NCI-H526 (cell line): ENCODE measurements at regions not wholly inside any gene's neighbourhood (a gene's known extent, or its start where the extent isn't known, plus 50 kb on each side); places are given as distances from the start of the nearest gene placed in this dataset.

Experiments
- DNase-seq, 2 experiments: peaks; one replicate each; lab custom pipeline; 2025; lab: John Stamatoyannopoulos, UW

DNA sequence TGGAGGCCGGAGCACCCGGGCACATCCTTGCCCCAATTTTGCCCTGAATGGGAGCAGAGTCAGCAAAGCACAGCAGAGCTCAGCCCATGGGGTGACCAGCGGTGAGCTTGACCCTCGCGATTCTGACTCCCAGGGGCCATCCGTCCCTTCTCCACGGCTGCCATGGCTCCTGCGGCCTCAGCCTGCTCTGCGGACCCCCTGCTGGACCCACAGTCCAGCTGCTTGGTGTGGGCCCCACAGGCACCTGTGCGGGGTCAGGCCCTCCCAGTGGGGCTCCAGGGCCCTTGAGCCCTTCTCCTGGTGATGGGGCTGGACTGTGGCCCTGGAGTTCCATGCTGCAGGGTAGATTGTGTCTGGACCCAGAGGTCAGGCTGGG, 144.2 kb downstream of the ENGASE start:
- no peak for DNase-seq

- no peak for DNase-seq
These were observed 143.7 kb downstream of the ENGASE start for GRCh38 chr17:79218175-79218824.

GRCh38 chr17:79217473-79218135, 143.0 kb downstream of the ENGASE start:
- DNase-seq = no peak

DNA sequence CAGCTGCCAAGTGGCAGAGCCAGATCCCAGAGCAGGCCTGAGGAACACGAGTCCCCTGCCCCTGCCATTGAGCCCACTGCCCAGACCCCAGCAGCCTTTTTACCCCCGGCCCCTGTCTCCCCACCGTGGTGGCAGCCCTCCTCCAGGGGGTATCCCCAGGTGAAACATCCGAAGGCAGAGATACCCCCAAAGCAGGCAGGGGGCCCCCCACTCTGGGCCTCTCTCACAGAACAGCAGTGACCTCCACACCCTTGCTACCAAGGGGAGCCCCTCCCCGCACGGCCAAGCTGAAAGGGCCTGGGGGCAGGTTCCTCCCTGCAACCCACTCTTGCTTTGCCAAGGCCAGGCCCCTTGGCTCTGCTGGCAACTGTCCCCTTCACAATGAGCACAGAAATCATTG, 142.2 kb downstream of the ENGASE start:
- no peak for DNase-seq

GRCh38 chr17:79216391-79216790, 141.8 kb downstream of the ENGASE start:
- DNase-seq = no peak

GRCh38 chr17:79215631-79216030, 141.0 kb downstream of the ENGASE start:
- DNase-seq = no peak

DNA sequence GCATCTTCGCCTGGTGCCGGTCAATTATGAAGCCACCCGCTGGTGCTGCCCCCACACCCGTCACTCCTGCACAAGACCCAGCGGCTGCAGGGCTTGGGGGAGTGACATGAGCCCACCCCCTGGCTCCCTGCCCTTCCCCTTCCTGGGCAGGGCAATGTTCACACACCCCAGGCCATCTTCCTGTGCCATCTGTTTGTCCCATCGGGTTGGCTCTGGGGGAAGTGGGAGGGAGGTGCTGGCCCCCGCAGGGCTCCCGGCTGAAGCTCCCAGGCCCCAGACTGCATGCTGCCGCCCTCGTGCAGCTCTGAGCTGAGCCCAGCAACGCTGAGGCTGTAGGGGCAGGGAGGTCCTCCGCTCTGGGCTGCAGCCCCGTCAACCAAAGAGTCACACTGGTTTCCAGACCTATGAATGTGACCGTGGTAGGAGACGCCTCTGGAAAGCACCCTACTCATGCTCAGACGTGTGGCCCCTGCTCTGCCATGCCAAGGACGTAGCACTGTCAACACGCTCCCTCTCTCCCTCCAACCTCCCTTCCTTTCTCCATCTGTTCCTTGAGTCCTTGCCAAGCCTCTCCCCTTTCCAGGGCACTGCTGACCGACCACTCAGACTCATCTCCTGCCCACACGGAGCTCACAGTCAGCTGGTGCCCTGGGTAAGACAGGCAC, 140.4 kb downstream of the ENGASE start:
- no peak for DNase-seq

GRCh38 chr17:79214459-79214858, 139.8 kb downstream of the ENGASE start:
- DNase-seq = no peak

DNA sequence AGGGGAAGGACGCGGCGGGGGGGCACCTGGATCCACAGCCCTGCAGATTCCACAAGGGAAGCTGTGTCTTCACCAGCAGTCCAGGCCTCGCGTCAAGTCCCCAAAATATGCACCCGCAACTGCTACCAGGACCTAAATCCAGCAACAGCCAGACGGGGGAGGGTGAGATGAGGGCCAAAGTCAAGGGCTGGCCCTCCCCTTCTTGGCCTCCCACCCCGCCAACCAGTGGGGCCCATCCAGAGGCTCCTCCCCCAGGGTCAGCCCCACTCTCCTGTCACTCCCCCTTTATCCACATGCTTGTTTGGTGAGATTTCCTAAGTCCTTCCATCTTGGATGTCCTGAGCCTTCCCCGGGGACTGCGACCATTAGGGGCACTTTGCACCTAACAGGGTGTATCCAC, 138.7 kb downstream of the ENGASE start:
- no peak for DNase-seq

- no peak for DNase-seq
These were observed 137.8 kb downstream of the ENGASE start for GRCh38 chr17:79212149-79213087.

DNA sequence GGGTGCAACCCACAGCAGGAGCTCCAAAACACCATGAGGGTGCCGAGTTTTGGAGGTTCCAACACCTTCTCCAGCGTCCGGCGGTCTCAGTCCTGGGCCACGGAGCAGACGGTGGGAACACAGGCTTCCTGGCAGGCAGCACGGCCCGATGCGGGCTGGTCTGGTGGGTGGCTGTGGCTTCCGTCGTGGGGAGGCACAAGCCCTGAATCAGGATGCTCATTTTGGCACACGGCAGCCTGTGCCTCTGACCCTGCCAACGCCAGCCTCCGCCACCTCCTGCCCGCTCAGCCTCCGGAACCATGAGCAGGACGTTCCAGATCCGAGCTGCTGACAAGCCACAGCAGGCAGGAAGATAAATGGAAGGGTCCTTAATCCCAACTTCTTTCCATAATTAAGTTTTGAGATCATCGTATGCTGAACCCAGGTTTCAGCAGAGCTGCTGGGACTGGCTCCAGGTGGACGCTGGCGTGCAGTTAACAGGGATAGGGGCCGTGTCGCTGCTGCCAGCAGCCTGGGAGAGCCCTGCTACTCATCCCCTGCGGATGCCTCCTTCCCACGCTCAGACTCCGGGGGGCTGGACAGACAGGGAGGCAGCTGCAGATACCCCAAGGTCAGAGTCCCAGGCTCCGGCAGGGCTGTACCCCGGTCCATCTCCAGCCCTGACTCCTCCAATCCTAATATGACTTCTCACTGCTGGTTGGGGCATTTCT, 136.6 kb downstream of the ENGASE start:
- no peak for DNase-seq

DNA sequence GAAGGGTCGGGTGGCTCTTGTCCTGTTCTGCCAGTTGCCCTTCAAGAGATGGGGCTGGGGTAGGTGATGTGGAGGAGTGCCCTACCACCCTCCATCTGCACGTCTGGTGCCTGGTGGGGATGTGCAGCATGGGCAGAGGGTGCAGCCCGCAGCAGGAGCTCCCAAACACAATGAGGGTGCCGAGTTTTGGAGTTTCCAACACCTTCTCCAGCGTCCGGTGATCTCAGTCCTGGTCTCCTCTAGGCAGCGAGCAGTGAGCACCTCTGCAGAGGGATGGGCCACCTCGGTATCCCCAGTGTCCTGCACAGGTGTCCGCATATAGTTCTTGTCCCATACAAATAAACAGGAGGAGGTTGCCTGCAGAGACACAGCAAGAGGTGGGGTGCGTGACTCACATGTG, 136.0 kb downstream of the ENGASE start:
- no peak for DNase-seq

DNA sequence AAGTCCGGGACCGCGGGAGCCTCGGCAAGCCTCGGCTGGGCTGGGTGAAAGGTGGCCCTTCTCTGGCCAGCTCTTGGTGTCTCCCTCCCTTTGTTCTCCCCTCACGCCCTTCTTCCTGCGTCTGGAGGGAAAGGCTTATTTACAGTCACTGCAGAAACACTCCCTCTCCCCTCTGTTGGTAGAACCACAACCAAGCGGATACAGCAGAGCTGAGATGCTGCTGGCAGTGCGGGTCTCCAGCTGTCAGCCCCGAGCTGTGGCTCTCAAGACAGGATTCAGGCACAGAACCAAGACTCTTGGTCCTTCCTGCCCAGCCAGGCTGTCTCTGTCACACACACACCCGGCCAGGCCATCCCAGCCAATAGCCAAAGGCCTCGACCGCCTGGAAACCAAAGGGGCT, 133.3 kb downstream of the ENGASE start:
- DNase-seq = no peak

- DNase-seq = no peak
These were observed 131.1 kb downstream of the ENGASE start for GRCh38 chr17:79205688-79206205.

DNA sequence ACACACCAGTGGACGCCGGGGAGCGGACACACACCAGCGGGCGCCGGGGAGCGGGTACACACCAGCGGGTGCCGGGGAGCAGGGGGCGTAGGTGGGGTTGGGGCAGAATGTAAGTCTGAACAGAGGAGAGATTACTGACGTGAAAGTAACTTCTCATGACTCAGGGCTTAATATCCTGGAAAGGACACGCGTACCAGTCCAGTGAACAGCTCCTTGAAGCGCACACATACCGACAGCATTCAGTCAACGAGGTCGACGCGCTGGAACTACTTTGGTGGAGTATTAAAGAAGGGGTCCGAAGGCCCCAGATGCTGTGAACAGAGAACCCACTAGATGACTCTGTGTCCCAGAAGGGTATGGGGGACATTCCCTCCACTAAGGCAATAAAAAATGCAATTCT, 129.6 kb downstream of the ENGASE start:
- no peak for DNase-seq

DNA sequence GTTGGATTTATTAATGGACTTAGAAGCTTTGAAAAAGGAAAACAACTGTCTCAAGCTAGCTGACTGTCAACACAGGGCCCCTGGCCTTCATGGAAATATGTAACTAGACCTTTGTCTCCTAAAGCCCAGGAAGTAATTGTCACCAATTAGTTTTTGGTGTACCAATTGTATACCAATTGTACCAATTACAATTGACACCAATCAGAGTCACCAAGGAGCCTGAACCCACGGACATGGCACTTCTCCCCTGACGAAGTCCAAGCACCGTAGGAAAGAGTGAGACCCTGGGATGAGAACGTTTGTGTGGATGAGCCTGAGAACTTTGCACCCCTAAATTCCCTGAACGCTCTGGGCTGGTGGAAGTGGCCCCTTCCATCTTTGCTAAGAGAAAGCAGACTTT, 129.0 kb downstream of the ENGASE start:
- no peak for DNase-seq

DNA sequence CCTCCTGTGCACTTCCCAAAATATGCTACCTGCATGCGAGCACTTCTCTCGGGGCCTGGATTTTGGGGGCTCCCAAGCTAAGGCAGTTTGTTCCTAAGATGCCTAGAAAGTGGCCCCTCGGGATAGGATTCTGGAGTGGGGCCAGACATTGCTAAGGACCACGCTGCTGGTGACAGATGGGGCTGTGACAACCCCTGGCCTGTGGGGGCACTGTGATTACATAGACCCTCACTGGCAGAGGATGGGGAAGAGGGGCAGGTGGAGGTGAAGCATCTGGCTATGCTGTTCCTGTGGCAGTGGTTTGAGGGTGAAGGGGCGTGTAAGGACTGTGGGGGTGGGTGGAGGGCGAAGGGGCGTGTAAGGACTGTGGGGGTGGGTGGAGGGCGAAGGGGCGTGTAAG, 128.4 kb downstream of the ENGASE start:
- no peak for DNase-seq

- no peak for DNase-seq
These were observed 127.9 kb downstream of the ENGASE start for GRCh38 chr17:79202480-79202879.

DNA sequence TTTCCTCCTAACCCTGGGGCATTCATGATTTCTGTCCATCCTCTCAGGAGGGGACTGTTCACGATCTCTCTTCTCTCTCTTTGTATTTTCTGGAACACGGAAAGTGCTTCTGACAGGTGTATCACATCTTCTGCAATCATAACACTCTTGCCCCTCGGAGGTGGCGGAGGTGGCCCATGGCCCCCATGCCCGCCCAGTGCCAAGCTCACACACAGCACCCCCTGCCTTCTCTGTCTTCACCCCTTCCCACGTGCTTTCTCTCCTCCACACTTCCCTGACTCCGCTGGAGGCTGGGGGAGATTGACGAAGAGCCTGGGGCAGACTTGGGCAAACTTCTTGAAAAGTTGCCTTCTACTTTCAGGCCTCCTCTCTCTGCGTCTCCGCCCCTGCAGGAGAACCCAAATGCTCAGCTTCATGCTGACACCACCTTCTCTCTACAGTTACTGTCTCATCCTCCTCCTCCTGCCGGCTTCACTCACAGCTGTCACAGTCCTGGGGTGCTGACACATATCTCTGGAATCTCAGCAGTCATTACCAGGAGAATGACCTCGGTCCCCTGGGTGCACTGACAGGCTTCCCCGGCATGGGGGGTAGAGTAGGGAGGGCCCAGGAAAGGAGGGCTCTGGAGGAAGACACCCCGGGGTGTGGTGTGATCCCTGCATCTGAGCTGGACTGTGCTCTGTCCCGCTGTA, 127.1 kb downstream of the ENGASE start:
- no peak for DNase-seq

DNA sequence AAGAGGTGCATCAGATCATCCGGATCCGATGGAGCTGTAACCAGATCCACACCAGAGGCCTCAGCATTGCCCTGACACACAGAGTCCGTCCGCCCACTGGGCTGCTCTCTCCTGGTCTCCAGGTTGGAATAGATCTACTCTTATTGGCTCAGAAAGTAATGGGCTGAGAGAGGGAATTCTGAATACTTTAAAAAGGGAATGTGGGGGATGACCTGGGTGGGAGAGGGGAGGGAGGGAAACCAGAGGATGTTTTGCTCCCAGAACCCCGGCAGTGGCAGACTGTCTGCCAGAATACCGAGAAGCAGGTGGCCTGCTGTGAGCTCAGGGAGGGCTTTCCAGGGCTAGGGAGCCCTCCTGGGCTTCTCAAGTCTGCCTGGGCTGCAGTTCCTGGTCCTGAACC, 126.5 kb downstream of the ENGASE start:
- DNase-seq = no peak

GRCh38 chr17:79196913-79197312, 122.3 kb downstream of the ENGASE start:
- no peak for DNase-seq
